ENCODE measurements at regions not wholly inside any gene's neighbourhood (a gene's known extent, or its start where the extent isn't known, plus 50 kb on each side); places are given as distances from the start of the nearest gene placed in this dataset.
"Not testable (repeated sequence)": the region's sequence is repeated elsewhere in the genome, so short reads cannot be mapped to it uniquely, and the experiment has no call there.

DNA sequence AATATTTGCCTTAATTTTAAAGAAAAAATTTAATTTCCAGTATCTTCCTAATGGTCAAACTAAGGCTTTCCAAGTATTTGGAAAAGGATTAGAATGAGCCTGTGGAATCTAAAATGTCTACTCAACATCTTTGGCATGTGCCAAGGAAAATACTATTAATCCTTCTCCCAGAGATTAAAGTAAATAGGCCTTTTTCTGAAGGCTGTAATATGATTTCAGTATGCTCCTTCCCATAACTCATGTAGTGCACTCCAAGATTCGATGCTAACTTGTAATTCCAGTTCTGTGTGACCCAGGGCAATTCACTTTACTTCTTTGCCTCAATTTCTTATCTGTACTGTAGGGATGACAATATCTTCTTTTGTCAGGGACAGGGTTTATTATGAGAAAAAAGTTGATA is 196.9 kb downstream of the ZIC5 start:
- ATAC-seq (no peak), DNase-seq (no peak)

- DNase-seq (no peak), ATAC-seq (no peak)
These were observed 202.6 kb downstream of the ZIC5 start for GRCh38 chr13:99768986-99769385.

DNA sequence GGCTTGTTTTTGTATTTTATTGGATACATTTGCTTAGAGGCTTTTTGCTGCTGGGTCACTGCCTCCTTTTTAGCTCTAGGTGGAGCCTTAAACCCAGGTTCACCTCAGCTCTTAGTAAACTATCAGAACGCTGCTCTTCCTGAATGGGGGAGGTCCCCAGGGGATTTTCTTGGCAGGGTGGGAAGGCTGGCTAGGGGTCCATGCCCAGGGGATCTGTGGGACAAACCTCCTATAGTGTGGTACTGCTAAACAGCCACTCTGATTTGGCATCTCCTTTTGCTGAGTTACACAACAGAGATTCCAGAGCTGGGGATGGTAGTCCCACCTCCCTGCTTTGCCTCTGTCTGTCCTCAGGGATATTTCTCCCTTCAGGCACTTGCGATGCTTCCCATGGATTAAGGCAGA is 204.9 kb downstream of the ZIC5 start:
- DNase-seq (no peak), ATAC-seq (no peak)

DNA sequence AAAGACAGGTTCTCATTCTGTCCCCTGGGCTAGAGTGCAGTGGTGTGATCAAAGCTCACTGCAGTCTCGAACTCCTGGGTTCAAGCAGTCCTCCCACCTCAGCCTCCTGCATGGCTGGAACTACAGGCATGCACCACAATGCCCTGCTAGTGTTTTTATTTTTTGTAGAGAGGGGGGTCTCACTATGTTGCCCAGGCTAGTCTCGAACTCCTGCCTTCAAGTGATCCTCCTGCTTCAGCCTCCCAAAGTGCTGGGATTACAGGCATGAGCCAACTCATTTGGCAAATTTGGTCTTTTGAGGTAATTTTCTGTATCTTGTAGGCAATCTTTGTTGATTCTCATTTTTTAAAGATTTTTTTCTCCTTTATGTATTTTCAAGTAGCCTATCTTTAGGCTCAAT is 205.7 kb downstream of the ZIC5 start:
- ATAC-seq: no peak
- no peak for DNase-seq

DNA sequence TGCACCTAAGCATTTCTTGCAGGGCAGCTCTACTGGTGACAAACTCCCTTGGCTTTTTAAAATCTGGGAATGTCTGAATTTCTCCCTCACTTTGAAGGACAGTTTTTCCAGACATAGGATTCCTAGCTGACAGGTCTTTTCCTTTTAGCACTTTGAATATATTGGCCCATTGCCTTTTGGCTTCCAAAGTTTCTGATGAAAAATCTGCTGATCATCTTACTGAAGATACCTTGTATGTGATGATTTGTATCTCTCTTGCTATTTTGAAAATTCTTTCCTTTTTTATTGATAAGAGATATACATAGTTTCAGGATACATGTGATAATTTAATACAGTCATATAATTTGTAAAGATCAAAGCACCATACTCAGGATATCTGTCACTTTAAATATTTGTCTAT is 211.1 kb downstream of the ZIC5 start:
- DNase-seq: no peak
- ATAC-seq: no peak

DNA sequence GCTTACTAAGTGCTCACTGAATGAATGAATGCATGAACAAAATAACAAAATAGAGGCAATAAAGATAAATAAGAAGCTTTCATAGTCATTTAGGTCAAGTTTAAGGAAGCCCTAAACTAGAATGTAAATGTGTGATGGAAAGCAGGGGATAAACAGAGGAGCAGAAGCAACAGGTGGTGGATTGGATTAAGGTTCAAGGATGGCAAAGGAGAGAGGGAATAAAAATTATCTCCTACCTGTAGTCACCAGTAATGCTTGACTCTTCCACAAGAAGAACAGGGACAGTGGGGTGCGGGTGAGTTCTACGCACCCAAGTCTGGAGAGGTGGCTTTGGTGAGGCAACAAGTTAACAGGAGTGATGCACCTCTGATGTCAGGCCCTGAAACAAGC is 212.4 kb downstream of the ZIC5 start:
- no peak for DNase-seq
- ATAC-seq: no peak

DNA sequence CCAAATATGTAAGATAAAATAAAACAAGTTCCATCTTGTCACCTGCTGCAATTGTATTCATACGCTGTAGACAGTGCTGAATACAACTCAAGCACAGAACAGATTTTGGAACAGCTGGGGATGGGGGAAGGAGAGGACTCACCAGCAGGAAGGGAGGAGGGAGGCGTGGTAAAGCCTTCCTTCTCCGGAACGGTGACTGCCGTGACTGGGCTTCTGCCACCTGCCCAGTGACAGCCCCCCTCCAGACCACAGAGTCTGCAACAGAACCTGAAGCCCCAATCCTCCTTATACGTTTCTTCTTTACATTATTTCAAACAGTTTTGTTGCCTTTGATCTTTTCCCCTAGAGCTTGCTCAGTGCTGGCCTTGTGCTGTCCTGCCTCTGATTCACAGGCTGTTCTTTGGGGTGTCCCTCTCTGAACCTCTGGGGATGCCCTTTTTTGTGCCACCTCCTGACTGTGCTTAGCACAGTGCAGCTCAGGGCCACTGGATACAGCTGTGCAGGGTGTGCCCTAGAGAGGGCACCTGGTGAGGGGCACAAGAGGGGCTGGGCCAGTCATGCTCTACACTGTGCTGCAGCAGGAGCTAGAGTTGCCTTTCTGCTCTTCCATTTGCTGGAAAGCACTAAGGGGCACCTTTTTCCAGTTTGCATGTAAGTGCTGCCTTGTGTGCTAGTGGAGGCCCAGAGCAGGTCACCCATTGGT is 213.0 kb downstream of the ZIC5 start:
- DNase-seq (no peak), ATAC-seq (no peak)

GRCh38 chr13:99757756-99758459 is 213.7 kb downstream of the ZIC5 start:
- no peak for DNase-seq
- no peak for ATAC-seq

- ATAC-seq: no peak
- no peak for DNase-seq
These were observed 215.3 kb downstream of the ZIC5 start for GRCh38 chr13:99756281-99756680.

GRCh38 chr13:99754750-99755149 is 216.8 kb downstream of the ZIC5 start:
- not testable (repeated sequence) for ATAC-seq, DNase-seq

GRCh38 chr13:99752373-99752772 is 219.2 kb downstream of the ZIC5 start:
- DNase-seq (no peak), ATAC-seq (no peak)

- ATAC-seq (no peak), DNase-seq (no peak)
These were observed 219.9 kb downstream of the ZIC5 start for GRCh38 chr13:99751517-99752199.

DNA sequence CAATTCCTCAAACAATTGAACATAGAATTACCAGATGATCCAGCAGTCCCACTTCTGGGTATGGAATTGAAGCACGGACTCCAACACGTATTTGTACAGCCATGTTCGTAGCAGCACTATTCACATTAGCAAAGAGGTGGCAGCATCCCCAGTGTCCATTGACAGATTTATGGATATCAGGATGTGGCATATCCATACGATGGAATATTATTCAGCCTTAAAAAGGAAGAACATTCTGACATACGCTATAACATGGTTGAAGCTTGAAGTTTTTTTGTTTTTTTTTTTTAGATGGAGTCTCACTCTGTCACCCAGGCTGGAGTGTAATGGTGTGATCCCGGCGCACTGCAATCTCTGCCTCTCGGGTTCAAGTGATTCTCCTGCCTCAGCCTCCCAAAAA is 220.6 kb downstream of the ZIC5 start:
- ATAC-seq: no peak
- DNase-seq: no peak

DNA sequence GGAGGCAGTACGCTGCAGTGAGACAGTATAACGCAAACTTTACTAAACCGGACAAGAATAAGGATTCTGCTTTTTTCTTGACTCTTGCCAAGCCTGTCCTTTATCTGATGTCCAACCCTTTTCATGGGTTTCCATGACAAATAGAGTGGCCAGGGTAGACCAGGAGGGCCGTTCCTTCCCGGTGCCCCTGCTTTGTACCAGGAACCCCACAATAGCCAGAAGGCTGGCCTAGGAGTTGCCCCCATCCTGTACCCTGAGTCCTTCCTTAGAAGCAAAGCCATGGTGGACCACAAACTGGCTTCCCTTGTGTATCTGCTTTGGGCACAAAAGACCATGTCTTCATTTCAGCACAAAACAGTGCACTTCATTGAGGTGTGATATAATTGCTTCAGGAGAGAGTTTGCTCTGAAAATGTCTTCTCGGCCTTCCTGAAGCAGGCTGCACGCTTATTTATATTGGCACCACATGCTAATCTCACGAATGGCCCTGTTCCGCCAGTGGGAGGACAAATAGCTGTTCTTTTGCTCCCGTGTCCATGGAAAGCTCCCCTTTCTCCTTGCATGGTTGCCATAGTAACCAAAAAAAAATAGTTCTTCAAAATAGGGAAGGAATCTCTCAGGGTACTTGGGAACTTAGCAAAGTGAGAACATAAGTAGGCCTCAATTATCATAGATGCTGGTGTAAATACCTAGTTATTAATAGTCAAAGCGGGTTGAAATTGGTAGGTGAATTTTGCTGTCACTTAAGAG is 222.1 kb downstream of the ZIC5 start:
- ATAC-seq: no peak
- no peak for DNase-seq

DNA sequence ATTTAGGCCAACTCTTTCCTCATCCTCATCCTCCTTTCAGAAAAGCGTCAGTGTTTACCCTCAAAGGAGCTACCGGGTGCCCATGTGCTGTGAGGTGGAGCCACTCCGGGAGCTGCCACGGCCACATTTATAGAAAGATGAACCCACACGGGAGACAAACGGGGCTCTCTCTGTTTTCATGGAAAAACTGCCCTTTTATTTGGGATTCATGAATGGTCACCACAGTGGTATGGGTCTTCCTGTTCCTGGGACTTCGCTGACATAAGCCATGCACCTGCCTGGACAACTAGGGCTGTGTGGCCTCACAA is 224.2 kb downstream of the ZIC5 start:
- DNase-seq (no peak), ATAC-seq (no peak)

GRCh38 chr13:99746637-99747402 is 224.7 kb downstream of the ZIC5 start:
- DNase-seq (no peak), ATAC-seq (no peak)

- DNase-seq (no peak), ATAC-seq (no peak)
These were observed 228.5 kb downstream of the ZIC5 start for GRCh38 chr13:99743094-99743493.

- ATAC-seq (no peak), DNase-seq (no peak)
These were observed 229.6 kb downstream of the ZIC5 start for GRCh38 chr13:99741960-99742359.

GRCh38 chr13:99740251-99740979 is 231.2 kb downstream of the ZIC5 start:
- DNase-seq (no peak), ATAC-seq (no peak)

DNA sequence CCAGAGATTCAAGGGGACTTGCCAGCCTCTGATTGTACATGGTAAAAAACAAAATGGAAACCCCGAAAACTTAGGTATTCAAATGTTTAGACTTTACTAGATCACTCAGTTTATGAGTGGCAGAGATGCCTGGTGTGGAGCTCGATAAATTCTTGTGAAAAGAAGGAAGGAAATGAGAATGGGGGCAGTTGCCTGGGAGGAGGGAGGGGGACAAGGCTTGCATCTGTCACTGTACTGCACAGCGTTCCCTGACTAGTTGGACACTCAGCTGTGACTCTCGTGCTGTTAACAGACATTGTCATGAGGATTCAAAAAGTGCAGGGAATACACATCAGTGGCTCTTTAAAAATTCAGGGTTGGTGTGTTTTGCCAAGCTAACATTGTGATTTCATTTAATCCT is 232.9 kb downstream of the ZIC5 start:
- DNase-seq: no peak
- ATAC-seq: no peak

DNA sequence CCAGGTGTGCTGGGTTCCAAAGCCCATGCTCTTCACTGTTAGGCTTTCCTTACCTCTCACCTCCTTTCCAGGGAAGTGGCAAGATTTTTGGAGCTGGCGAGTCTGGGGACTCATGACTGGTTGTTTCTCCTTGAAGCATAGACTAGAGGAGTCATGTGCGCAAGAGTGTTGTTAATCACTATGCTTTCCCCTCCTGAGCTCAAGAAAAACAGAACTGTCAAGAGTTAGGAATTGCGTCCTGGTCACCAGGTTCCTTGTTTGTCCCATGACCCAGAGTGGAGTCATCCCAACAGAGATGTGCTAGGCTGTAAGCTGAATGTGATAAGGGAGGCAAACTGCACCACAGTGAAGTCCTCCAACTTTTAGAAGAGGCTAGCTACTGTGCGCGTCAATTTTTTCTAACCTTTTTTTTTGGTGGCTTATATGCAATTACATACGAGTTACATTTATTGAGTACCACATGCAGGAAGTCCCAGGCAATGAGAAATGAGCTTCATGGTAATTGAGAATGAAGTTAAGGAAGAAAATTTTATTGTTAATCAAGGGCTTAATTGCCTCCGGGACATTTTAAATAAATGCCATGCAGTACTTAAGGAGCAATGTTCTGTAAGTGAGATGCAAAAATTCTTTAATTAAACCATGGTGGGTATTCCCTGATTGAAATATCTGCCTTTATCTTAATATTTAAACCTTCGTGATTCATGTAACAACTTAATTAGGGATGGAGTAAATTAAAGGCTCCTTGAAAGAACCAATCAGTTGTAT is 233.9 kb downstream of the ZIC5 start:
- DNase-seq: no peak
- no peak for ATAC-seq
